Hematopoietic multipotent progenitor cell treated with erythropoietin and hydrocortisone succinate and interleukin-3 and kit ligand, for 17 days (in vitro differentiated cells): ENCODE measurements at regions not wholly inside any gene's neighbourhood (a gene's known extent, or its start where the extent isn't known, plus 50 kb on each side); places are given as distances from the start of the nearest gene placed in this dataset.
"Not testable (repeated sequence)": the region's sequence is repeated elsewhere in the genome, so short reads cannot be mapped to it uniquely, and the experiment has no call there.

Experiments used
- DNase-seq: peaks from one replicate; pipeline ENCODE4 v3.0.0-alpha.2; 2015; ENCODE audit warnings: low spot score

DNA sequence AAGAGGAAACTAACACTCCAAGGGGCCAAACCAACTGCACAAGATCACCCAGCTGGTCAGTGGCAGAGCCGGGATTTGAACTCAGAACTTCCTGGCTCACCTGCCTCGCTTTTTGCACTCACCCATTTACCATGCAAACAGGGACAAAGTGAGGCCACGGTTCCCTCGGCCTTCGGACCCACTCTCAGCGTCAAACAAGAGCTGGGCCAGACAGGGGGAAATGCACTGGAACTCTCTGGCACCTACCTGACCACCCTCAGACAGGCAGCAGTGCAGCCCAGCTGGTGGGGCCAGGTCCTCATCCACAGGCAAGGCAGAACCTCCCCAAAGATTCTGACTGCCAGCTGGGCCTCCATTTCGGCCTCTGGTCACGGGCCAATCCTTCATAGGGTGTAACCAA is 93.7 kb upstream of the SRSF6 start:
- no peak for DNase-seq

- no peak for DNase-seq
These were observed 94.2 kb upstream of the SRSF6 start for GRCh38 chr20:43363506-43363905.

- DNase-seq: no peak
These were observed 96.2 kb upstream of the SRSF6 start for GRCh38 chr20:43361526-43361925.

- DNase-seq: no peak
These were observed 97.7 kb upstream of the SRSF6 start for GRCh38 chr20:43360016-43360415.

DNA sequence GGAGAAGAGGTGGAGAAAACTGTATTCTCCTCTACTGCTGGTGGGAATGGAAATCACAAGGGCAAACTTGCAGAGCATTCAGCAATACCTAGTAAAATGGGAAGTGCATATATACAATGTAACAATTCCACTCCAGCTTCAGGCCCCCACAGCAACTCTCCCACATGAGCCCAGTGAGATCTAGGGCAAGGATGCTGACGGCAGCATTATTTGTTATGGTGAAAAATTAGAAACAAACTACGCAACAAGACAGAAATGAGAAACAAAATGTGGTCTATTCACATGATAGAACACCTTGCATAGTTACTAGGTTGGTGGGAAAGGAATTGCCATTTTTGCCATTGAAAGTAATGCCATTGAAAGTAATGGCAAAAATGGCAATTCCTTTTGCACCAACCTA is 98.9 kb upstream of the SRSF6 start:
- DNase-seq: no peak

GRCh38 chr20:43357352-43357751 is 100.3 kb upstream of the SRSF6 start:
- no peak for DNase-seq

GRCh38 chr20:43355610-43356009 is 102.1 kb upstream of the SRSF6 start:
- no peak for DNase-seq

GRCh38 chr20:43352996-43353395 is 104.7 kb upstream of the SRSF6 start:
- no peak for DNase-seq

DNA sequence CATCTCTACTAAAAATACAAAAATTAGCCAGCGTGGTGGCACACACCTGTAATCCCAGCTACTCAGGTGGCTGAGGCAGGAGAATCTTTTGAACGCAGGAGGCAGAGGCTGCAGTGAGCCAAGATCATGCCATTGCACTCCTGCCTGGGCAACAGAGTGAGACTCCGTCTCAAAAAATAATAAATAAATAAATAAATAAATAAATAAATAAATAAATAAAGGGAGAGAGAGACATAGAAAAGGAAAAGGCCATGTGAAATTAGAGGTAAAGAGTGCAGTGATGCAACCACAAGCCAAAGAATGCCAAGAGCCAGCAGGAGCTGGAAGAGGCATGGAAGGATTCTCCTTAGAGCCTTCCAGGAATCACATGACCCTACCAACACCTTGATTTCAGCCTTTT is 107.0 kb upstream of the SRSF6 start:
- not testable (repeated sequence) for DNase-seq

DNA sequence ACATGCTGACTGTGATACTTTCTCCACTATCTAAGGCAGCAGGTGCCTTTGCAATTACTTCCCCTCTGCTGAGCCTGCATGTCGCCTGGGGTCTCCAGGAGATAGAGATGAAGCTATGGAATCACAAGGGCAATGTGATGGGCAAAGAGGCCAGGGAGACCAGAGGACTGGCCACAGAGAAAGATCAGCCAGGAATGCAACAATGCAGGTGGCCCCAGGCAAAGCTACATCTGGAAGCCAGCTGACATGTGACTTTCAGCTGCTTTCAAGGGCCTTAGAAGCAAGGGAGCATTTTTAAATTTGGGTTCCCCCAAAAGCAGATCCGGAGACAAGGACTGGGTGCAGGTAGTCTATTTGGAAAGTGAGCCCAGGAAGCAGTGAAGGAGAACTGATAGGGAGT is 107.9 kb upstream of the SRSF6 start:
- no peak for DNase-seq

DNA sequence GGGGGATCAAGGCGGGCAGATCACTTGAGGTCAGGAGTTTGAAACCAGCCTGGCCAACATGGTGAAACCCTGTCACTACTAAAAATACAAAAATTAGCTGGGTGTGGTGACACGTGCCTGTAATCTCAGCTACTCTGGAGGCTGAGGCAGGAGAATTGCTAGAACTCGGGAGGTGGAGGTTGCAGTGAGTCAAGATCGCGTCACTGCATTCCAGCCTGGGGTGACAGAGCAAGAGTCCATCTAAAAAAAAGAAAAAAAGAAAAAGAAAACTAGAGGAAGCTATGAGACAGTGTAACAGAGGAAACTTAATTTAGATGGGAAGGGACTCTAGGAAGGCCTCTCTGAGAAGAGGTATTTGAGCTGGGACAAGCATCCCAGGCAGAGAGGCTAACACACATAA is 109.9 kb upstream of the SRSF6 start:
- not testable (repeated sequence) for DNase-seq

GRCh38 chr20:43345676-43346075 is 112.0 kb upstream of the SRSF6 start:
- DNase-seq: no peak

GRCh38 chr20:43341511-43341910 is 116.2 kb upstream of the SRSF6 start:
- no peak for DNase-seq

- no peak for DNase-seq
These were observed 120.7 kb upstream of the SRSF6 start for GRCh38 chr20:43337036-43337435.

- DNase-seq: no peak
These were observed 123.6 kb upstream of the SRSF6 start for GRCh38 chr20:43334080-43334479.

DNA sequence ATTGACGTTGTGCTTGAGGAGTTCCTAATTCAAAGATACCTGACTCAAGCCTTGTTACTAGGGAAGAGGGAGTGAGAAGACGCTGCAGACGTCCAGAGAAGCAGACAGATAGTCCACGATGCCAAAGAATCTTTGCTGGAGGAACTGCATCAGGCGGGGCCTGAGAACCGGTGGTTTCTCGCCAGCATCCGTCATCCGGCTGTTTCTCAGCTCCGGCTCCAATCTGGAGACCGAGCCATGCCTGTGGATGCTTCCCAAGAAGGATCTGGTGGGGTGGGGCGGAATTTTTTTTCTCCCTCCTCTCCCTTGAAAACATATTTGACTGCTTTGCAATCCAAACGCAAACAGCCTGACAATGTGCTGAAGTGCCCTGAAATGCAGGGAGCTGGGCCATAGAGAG is 125.8 kb upstream of the SRSF6 start:
- DNase-seq: no peak

GRCh38 chr20:43328697-43329096 is 129.0 kb upstream of the SRSF6 start:
- no peak for DNase-seq

DNA sequence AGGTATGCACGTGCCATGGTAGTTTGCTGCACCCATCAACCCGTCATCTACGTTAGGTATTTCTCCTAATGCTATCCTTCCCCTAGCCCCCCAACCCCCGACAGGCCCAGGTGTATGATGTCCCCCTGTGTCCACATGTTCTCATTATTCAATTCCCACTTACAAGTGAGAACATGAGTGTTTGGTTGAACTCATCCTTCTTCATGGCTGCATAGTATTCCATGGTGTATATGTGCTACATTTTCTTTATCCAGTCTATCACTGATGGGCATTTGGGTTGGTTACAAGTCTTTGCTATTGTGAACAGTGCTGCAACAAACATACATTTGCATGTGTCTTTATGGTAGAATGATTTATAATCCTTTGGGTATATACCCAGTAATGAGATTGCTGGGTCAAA is 130.5 kb upstream of the SRSF6 start:
- DNase-seq: not testable (repeated sequence)

GRCh38 chr20:43325926-43326325 is 131.8 kb upstream of the SRSF6 start:
- no peak for DNase-seq

GRCh38 chr20:43323592-43323991 is 133.9 kb upstream of the PTPRT start:
- no peak for DNase-seq

GRCh38 chr20:43322851-43323250 is 133.1 kb upstream of the PTPRT start:
- peak; percentile 22 for DNase-seq

DNA sequence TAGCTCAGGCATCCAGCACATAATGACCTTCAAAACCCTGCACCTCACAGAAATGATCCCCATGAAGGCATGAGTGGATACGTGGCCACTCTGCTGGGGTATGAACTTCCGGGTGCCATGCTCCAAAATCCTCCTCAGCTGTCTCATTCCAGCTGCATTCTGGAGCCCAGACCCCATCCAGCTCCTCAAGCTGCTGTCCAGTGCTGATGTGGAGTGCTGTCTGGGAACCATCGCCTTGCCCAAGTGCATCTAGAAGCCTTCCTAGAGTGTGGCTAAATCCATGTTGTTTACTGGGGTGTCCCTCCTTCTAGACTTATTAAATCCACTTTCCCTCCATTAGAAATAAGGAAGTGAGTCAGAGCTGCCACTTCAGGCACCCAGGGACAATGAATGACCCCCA is 130.8 kb upstream of the PTPRT start:
- no peak for DNase-seq

GRCh38 chr20:43318755-43319297 is 129.1 kb upstream of the PTPRT start:
- DNase-seq: peak; percentile 64

DNA sequence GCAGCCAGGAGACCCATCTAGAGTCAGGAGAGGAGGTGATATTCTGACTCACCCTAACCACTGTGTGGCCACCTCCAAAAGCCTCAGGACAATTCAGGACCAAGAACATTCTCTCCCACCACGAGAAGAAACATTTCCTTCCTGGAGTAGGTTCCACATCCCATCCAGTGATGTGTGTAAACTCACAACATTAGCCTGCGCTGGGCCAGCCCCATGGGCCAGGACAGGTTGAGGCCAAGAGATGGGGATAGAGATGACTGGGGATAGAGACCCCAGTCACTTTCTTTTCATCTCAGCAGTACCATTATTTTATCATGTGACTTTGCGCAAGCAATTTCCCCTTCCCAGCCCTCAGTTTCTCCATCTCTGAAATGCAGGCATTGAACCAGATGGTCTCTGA is 126.6 kb upstream of the PTPRT start:
- DNase-seq: no peak

DNA sequence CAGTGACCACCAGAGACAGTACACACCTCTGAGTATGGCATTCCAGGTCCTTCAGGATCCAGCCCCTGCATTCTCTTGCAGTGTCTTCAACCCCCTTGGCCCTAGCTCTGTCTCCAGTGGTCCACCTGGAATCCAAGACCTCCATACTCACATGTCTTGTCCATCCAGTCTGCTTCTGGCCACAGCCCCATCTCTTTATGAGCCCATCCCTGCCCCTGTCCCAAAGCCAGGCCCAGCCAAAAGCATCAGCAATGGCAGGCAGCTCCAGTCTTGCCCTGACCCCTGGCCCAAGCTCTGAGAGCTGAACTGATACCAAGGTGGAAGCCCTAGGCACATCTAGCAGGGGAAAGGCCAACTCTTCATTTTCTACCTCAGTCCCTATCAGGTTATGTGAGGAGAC is 119.6 kb upstream of the PTPRT start:
- no peak for DNase-seq
